Left kidney (tissue), 1 donor: ENCODE measurements at regions not wholly inside any gene's neighbourhood (a gene's known extent, or its start where the extent isn't known, plus 50 kb on each side); places are given as distances from the start of the nearest gene placed in this dataset.
"Not testable (repeated sequence)": the region's sequence is repeated elsewhere in the genome, so short reads cannot be mapped to it uniquely, and the experiment has no call there.

Experiments used
- DNase-seq: peaks from one replicate; pipeline ENCODE4 v3.0.0-alpha.2; 2013

DNA sequence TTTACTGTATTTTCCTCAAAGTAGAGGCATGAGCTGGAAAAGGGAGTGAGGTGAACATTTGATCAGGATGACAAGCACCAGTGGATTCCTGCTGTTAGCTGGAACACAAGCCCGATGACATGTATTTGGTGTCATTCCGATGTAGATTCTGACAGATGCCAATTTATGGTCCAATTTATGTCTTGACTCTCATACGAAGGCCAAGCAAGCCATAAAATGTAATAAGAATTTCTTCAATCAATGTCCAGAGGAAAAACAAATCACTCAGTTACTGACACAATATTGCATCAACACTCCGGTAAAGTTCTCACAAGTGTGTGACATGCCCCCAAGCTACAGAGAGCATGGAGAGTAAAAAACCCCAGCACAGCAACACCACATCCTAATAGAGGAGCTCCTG, 138.3 kb upstream of the ZNF521 start:
- no peak for DNase-seq

DNA sequence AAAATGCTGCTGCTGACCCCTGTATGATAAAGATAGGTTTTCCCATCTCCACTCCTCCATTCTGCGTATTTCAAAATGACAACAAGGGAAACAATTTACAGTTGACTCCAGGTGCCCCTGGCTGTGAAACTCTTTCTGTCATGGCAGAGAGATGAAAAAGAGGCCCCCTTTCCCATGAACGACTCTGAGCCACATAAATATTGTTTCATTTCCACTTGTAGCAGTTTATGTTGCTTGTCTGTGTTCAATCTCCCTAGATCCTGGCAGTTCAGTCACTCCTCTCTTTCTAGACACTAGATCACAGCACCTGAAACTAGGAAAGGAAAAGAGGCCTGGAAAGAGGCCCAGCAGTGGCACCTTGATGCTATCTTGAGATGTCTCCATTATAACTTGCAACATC, 121.0 kb upstream of the ZNF521 start:
- DNase-seq = no peak

DNA sequence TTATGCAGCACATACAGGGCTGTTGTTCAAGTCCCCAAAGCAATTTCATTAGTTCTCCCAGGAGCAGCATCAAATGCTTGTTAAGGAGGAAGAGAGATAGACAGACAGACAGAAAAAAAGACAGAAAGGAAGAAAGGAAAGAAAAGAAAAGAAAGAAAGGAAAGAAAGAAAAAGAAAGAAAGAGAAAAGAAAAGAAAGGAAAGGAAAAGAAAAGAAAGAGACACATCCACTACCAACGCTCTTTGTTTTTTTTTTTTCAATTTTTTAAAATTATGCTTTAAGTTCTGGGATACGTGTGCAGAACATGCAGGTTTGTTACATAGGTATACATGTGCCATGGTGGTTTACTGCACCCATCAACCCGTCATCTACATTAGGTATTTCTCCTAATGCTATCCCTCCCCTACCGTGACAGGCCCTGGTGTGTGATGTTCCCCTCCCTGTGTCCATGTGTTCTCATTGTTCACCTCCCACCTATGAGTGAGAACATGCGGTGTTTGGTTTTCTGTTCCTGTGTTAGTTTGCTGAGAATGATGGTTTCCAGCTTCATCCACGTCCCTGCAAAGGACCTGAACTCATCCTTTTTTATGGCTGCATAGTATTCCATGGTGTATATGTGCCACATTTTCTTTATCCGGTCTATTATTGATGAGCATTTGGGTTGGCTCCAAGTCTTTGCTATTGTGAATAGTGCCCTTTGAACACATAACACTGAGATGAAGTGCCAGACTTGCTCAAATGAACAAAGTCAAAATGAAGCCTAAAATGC, 119.0 kb upstream of the ZNF521 start:
- not testable (repeated sequence) for DNase-seq

DNA sequence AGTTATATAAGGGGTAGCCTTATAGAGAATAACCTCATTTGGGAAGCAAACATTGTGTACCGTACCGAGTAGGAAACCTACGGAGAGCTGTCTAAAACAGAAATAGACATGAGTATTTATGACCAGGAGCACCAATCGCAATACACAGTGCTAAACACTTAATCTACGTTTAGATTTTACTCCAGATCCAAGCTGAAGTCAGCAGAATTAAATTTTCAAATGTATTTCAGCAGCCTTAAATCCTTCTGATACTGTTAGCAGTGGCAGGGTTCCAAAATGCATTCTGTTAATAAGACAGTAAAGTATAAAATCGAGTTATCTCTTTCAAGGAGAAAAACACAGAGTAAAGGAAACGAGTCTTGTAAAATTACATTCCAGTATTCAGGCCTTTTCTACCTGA, 118.1 kb upstream of the ZNF521 start:
- no peak for DNase-seq

DNA sequence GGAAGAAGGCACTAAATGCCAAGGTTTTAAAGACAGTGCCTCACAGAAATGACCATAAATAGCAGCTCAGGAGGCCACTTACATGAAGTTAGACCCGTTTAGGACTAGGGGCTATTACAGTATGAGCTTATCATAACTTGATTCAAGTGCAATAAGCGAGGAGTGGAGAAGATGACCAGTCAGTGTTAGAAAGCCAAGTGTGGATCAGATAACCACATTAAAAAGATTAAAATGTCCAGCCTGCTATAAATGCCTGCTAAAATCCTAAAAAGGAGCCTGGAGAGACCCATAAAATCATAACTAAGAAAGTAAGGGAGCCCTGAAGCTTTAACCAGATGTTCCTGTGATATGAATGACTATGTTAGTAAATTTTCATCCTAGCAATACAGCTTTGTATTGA, 117.5 kb upstream of the ZNF521 start:
- DNase-seq = no peak

DNA sequence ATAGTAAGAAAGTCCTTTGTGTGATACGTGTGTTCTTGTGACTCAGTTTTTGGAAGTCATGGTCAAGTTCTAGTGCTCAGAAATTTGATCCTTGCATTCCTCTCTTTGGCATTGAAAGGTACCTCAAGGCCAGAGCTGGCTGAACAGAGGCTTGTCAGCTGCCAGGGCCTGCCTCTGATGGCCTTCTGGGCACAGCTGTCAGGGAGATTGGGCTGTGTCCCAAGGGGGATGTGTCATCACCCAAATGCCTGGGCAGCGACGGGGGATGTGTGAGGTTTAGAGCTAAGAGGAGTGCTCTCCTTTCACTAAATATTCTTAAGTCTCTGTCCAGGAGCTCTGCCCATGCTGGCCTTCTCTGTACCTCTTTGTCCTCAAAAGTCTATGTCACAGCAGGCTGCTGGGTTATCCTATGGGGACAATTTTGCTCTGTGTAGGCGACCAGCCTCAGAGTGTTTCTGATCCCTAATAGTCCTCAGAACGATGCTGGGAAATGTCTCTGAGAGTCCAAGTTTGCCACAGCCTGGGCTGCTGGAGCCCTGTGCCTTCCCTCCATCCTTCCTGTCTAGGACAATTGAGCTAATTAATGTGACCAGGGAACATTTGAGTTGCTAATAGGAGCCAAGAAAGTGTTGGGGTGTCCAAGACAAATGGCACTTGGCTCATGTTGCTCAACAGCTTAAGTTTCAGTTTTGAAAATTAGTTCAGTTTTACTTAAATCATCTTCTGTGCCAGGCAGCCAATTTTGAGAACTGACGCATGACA, 115.4 kb upstream of the ZNF521 start:
- no peak for DNase-seq

DNA sequence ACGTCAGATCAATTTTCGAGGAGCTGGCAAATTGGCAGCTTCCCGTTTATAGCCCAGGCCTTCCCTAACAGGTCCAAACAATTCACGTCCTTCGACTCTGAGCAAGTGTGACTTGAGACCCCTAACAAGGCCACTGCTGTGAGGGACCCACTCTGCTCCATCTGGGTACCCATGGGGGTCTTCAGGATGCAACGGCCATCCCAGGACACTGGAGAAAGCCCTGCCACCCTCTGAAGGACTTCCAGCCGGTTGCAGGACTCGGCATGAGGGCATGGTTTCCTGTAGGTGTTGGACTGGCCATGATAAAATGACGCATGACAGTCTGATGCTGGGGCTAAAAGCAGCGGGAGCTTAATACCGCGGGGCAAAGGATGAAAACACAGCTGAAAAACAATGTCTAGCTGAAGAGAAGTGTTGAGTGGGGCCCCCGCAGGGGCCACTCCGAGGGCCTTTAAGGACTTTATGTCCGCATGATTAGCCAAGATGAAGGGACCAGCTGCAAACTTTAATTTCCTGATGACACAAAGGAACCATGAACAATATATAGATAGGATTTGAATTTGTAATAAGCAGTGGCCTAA, 113.3 kb upstream of the ZNF521 start:
- no peak for DNase-seq

DNA sequence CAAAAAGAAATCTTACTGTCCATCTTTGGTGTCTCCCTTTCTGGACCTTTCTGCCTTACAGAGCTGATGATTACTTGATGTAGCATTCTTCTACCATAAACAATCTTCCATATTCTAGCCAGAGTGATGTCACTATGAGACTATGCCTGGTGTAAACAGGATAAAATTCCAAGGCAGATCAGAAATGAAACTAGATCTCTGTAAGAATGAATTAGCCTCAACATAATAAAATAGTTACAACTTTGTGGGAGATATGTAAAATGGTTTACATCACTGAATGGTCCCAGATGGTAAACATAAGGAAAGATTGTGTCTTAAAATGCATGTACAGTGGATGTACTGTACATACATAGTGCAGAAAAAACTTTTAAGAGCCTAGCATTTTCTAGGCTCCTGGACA, 112.3 kb upstream of the ZNF521 start:
- no peak for DNase-seq

DNA sequence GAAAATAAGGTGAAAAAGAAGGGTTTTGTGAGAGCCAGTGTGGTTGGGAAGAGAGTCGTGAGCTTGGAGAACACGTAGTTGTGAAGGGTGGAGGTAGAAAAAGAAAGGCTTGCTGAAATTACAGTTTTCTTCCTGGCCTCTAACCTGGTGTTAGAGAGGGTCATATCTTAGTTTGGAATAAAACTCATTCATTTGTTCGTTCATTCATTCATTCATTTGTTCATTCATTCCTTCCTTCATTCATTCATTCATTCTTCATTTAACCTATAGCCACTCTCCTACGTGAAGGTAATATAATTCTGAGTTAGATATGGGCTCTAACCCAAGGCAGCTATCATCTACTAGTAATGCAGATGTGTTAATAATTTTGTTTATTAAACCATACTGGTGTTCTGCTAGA, 111.8 kb upstream of the ZNF521 start:
- DNase-seq = no peak

DNA sequence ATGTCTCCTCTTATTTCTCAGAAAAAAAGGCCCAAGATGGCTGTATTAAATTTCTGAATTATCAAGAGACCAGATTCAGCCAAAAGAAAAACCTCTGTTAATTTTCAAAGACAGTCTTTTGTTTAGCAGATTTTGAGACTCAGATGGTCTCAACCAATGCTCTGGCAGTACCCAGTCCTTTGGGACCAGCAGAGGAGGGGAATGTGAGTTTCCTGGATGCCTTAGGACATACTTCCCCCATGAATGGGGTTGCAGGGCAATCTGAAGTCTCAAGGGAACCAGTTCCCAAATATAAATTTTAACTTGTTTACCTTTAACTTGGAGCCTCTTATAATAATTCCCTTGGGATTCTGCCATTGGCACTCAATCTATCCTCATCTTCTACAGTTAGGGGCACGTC, 107.8 kb upstream of the ZNF521 start:
- DNase-seq = no peak

DNA sequence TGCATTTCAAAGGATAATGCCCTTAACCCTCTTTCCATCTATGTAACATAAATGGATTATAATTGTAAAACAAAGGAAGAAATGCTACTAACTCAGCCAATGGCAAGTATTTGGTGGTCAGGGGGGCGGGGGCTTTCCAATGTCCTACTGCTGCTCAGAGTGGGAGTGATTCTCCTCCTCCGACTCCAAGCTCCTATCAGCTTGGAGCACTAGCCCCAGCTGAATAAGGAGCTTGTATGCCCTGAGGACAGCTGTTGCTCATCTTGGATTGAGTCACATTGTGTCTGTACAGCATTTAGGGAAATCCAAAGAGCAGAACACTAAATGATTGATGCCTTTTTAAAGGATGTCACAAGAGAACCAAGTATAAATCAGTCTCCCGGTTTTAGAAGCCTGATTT, 105.6 kb upstream of the ZNF521 start:
- no peak for DNase-seq

DNA sequence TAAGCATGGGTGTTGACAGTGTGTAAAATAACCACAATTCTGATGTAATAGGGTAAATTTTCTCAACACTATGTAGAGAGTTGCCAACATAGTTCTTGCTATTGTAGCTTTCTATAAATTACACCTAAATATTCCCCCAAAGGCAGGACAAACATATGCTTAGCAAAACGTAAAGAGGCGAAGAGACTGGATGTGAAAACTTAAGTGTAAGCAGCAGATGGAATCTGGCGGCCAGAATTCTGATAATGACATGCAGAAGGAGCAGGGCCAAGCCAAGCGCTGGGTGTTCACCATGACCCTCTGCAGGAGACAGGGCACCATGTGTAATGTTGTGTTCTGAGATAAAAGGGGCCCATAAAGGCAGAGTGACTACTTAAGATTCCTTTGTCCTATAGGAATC, 105.2 kb upstream of the ZNF521 start:
- no peak for DNase-seq

DNA sequence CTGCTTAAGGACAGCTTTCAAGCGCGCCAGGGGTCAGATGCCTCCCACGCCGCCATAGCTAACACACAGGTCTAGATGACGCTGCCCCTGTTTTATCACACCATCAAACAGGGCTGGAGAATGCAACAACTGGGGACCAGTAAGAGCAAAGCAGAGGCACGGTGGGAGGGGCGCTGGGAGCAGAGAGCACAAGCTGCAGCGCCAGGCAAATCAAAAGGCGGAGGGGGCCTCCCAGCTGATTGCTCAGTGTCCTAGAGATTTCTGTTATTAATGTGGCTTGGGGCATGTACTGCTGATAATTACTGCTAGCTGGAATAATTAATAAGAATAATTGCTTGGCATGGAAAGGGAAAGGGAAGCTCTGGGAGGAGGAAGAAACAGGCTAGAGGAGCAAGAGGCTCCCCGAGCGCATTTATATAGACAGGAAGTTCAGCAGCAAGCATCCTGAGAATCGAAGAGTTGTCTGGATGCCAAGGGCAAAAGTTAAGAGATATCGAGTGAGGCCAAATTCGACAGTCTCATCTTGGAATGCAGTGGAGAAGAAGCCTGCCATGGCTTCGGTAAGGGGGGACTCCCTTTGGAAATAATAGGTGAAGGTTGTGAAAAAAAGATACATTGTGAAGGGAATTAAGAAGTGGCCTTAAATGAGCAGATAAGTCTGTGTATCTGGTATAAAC, 104.5 kb upstream of the ZNF521 start:
- no peak for DNase-seq

DNA sequence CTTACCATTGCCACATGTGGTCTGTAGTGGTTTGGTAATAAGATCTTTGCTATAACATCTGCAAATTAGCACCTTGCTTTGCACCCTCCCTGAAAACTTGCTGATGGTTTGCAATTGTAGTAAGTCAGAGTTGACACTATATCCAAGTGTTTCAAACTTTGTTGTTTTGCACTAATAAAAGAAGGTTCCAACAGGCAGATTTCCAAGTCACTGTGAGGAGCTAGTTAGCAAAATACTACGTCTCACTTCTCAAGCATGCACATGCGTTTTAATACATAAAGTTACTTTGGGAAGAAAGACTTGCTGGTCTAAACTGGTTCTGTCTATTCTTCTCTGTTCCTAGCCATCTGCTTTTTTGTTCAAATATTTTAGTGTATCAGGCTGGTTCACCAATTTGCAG, 103.7 kb upstream of the ZNF521 start:
- DNase-seq = no peak

DNA sequence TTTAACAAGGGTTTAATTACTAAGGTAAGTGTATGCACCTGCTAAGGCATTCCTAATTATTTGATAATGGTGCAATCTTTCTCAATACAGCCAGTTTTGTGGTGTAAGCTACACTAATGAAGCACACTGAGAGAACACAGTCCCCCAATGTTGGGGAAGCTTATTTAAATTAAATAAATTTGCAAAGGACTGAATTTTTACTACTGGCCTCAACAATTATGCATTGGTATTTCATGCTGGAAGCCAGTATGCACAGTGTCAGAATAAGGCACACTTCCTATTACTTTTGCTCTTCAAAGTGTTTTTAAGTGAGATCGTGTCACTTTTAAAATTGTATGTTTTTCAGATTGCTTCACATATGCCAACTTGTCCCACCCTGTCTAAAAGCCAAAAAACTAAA, 103.2 kb upstream of the ZNF521 start:
- no peak for DNase-seq

DNA sequence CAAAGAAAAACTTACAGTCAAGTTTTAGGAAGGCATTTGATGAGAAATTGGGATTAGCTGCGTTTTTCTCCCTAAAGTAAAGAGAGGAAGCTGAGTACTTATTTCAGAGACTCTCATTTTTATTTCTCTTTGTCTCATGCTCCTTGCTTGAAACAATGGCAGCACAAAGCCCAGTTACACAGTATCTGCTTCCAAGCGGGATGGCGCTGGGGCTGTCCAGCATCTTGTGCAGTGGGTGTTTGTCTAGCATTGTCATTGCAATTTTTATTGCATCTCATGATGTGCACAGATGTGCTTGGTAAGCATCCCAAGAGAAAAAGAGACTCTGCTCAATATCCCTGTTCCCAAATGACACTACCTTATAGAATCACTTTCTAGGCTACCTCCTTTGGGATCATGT, 102.8 kb upstream of the ZNF521 start:
- DNase-seq = no peak

DNA sequence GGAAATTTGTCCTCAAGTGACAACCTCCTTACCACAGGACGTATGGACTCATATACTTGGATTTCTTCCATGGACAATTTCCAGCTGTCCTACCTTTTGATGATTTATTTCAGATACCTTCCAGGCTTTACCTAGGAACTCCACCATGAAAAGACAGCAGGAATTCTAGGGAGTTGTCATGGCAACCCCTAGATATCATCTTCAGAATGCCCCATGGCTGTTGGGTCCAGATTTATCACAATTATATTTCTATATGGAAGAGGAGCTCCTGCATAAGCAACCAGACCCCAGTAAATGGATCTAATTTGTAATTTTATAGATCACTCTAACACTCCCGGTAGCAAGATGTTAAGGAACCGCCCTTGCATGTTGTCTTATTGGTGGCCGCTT, 102.3 kb upstream of the ZNF521 start:
- DNase-seq = no peak

DNA sequence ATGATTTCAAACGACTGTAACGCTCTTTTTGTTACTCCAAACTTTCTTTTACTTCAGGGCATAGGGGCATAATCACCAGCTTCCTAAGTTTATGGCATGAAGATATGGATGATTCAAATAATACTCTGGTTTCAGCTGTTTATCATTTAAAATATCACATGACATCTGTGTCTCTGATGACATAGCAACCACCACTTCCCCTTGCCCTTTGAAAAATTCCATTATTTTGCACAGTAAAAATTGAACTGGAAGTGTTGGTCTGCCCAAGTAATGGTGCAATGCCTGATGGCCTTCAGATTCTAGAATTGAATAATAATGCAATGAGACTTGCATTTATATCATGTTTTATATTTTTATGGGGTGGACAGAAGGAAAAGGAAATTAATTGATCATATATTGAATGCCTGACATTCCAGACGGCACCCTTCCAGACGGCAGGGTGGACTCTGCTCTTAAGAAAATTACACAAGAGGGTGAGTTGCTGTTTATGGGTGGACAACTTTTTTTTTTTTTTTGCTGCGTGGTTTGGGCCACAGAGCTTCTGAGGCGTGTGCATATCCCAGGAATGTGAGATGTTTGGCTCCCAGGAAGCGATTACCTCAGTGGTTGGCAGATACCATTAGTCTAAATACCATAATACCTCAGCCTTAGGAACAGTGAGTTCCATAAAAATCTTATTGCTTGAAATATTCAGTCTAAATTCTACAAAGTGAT, 101.7 kb upstream of the ZNF521 start:
- DNase-seq = no peak

DNA sequence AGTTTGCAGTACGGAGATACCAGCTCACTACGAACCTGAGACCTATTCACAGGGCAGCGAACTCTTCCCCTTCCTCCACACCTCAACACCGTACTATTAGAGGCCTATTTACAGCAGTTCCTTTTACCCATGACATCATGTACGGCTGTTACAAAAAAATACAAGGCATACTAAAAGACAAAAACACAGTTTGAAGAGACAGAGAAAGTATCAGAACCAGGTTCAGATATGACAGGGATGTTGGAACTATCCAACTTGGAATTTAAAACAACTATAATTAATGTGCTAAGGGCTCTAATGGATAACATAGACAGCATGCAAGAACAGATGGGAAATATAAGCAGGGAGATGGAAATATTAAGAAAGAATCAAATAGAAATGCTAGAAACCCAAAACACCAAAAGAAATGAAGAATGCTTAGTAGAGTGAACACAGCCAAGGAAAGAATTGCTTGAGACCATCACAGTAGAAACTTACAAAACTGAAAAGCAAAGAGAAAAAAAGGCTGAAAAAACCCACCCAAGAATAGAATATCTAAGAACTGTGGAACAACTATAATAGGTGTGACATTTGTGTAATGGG, 99.2 kb upstream of the ZNF521 start:
- no peak for DNase-seq

DNA sequence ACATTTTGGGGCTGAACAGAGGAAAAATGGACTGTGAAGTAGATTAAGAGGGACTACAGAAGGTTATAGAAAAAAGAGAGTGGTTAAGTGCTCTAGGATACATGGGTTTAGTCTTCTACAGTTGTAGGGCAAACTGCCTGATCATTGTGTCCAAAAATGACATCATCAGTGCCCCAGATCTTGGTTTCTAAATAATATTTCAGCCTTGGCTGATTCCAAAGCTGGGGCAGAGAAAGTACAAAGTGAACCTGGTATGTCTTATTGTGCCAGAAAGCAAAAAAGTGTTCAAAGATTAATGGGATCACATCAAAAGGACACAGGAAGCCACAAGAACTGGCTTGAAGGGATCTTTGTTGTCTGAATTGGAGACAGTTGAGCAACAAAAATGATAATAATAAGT, 97.1 kb upstream of the ZNF521 start:
- DNase-seq = no peak

DNA sequence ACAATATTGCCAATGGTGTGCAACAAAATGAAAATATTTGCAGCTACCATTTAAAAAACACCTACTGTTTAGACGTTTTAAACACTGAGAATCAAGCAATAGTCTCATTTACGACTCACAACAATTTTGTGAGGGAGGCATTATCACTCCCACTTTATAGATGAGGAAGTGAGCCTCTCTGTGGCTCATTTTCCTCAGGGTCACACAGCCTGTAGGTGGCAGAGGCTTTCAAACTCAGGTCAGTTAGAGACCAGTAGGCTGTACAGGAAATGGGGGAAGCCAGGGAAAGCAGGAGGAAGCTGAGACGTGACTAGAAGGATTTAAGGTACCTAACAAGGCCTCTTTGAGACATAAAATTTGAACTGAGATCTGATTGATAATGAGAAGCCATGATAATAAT, 95.0 kb upstream of the ZNF521 start:
- no peak for DNase-seq

DNA sequence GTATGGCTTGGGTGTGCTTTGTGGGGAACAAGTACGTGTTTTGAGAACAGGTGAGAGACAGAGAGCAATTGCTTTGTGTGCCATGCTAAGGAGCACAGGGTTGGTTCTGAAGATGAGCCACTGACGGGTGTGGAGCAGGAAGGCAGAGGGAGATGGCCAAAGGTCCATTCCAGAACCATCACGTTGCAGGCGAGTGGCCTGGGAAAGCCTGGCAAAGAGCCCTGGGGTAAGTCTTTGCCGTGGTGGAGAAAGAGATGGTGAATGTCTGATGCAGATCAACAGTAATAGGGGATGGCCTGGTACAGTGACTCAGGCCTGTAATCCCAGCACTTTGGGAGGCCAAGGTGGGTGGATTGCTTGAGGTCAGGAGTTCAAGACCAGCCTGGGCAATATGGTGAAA, 93.5 kb upstream of the ZNF521 start:
- DNase-seq = no peak
